HG03060 (cell line): ENCODE measurements at regions not wholly inside any gene's neighbourhood (a gene's known extent, or its start where the extent isn't known, plus 50 kb on each side); places are given as distances from the start of the nearest gene placed in this dataset.
"Not testable (repeated sequence)": the region's sequence is repeated elsewhere in the genome, so short reads cannot be mapped to it uniquely, and the experiment has no call there.

Experiments
- ATAC-seq: cut with Tn5 transposase; IDR thresholded peaks from one replicate; pipeline ENCODE4 v1.9.1; 2021; ENCODE audit warnings: low read depth, moderate number of reproducible peaks; ENCODE audit not compliant: unreplicated experiment

GRCh38 chr9:6160579-6160978 lies 55.0 kb upstream of the IL33 start:
- ATAC-seq: no peak

DNA sequence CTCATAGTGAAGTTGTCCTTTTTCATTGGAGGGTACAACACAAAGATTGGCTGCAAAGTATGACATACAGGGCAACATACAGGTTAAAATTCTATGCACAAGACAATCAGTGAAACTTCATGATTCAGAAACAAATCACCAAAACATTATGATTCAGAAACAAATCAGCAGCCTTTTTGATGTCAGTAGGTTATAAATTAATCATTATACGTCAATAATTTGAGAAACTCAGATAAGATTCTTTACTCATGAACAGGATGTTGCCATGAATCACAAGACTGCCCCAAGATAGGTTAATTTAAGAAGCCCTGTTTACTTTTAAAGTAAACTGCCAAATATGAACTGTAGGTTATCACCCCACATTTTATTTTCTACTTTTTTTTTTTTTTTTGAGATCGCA lies 62.2 kb upstream of the IL33 start:
- ATAC-seq: no peak

DNA sequence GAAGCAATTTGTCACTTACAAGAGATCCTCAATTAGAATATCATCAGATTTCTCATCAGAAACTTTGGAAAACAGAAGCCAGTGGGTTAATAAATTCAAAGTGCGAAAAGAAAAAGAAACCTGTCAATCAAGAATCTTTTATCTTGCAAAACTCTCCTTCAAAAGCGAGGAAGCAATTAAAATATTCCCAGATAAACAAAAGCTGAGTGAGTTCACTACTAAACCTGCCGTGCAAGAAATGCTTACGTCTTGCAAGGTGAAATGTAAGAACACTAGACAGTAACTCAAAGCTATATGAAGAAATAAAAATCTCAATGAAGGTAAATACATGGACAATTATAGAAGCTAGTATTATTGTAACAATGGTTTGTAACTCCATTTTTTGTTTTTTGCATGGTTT lies 62.8 kb upstream of the IL33 start:
- ATAC-seq: no peak

GRCh38 chr9:6150483-6150882 lies 65.1 kb upstream of the IL33 start:
- ATAC-seq: no peak

GRCh38 chr9:6149315-6149714 lies 66.3 kb upstream of the IL33 start:
- ATAC-seq: no peak

DNA sequence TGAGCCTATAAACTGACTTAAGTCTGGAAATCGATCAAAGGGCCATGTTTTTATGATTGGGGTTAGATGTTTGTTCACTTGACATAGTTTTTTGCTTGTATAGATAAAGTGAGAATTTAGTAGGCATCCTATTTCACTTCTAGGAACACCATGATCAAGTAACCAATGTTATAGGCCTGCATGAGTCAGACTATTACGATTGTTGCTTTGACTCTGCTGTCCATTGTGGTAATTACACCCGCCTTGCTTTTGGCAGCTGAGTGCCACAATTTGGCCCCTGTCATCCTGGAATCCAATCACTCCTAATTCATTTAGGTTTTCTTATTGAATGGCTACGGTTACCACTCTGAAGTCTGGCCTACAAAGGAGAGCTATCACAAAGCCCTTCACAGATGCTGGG lies 67.8 kb upstream of the IL33 start:
- ATAC-seq: no peak

DNA sequence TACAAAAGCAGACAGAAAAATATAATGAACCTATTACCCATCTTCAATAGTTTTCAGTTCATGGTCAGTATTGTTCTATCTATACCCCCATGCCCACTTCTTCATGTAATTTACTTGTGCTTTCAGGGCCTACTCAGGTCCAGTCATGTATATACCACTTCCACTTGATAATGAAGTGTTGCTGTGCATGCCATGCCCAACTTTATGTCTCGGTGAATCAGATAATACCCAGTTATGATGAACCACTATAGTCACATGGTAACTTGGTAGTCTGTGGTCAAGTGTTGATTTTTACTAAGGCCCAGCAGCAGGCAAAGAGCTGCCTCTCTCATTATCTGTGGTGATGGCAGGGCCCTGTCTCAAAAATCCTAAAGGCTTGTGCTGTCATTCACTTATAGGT lies 70.7 kb upstream of the IL33 start:
- ATAC-seq: no peak

DNA sequence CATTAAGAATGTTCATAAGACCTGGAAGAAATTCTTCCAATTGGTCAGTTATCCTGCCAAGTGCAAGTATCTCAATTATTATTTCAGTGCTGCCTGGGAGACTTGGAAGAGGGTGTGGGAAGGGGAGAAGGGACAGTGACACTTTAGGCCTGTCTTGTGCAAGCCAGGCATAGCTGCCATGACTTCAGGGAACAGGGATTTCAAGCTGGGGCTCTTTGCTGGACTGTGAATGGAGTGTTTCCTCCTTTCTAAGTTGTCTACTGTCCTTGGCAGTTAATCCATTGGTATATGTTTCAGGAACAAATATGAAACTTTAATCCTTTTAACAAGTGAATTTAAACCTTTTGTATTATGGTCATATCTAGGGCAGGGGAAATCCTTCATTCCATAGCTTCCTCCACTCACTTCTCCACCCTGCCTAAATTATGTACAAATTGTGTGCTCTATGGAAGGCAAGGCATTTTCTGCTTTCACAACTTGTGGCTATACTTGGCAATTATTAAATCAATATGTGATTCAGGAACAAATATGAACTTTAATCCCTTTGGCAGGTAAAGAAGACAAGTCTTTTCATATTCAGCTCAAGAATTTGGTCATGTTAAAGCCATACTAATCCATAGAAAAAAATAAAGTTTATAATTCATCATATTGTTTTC lies 72.7 kb upstream of the IL33 start:
- no peak for ATAC-seq

DNA sequence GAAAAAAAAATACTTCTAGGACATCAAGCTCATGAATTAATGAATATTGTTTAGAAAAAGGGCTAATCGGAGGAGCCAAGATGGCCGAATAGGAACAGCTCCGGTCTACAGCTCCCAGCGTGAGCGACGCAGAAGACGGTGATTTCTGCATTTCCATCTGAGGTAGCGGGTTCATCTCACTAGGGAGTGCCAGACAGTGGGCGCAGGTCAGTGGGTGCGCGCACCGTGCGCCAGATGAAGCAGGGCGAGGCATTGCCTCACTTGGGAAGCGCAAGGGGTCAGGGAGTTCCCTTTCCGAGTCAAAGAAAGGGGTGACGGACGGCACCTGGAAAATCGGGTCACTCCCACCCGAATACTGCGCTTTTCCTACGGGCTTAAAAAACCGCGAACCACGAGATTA lies 79.8 kb upstream of the IL33 start:
- ATAC-seq: not testable (repeated sequence)

DNA sequence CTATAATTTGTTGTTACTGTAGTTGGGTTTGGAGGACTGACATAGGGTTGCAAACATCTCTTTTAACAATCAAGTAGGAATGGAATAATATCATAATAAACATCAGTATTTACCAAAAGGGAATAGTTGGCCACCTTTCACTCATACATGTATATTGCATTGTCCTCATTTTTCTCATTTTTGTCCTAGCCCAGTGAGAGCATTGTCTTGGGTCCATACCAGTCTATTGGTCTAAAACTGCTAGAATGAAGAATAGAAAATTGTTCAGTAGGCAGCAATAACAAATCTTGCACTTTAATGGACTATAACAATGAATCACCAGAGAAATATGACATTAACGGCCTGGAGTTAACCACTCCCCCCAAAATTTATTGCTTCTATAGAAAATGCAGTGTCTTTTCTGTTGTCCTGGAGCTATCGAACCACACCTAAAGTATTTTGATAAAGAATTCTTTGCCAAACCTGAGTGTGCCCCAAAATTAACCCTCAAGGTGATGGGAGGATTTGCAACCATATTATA lies 80.9 kb upstream of the IL33 start:
- ATAC-seq: no peak

DNA sequence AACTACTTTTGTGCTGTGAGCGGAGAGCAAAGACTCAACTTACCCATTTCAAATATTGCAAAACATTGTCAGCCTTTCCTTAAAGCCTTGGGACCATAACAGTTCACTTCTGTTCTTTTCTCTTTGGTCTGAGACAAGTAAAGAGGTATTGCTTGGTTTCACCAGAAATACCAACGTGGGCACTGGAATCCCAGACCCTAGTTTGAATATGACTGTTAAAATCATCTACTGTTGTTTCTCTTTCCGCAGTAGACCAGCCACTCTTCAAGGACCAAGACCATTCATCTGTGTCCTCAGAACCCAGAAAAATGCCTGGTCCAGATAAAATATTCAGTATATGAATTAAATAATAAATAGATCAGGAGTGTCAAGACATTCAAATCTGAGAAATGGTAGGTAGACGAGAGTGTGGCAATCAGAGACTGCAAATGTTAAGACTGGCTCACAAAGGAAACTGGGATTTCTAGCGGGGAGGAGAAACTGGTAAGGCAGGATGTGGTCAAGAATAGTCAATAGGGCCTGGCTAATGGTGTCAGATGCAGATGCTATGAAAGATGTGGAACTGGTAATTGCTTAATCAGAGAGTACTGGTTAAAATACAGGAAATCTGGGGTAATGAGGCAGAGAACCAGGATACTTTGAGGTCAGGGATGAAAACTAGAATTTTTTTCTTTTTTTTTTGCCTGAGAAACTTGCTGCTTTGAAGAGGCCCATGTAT lies 82.1 kb upstream of the IL33 start:
- ATAC-seq: peak; percentile 77

- no peak for ATAC-seq
Observed at GRCh38 chr9:6132650-6133049, 83.0 kb upstream of the IL33 start.

- ATAC-seq: no peak
Observed at GRCh38 chr9:6128030-6128429, 87.6 kb upstream of the IL33 start.

GRCh38 chr9:6126377-6126776 lies 89.2 kb upstream of the IL33 start:
- no peak for ATAC-seq

GRCh38 chr9:6123416-6123815 lies 92.2 kb upstream of the IL33 start:
- no peak for ATAC-seq

DNA sequence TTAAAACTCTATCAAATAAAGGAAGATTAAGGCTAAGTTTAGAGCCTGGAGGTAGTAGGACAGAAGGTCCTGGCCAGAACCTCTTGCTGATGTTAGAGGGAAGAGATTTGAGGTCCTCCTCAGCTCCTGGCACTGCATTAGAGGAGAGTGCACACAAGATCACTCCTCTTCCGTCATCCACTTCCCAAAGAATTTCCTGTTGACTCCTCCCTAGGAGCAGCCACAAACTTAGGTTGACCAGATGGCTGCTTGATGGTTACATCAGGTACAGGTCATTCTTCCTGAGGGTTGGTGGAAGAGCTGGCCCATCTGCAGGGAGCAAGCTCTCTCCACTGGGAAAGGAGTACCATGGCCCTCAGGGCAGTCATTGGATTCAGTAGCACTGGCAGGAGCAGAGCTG lies 93.9 kb upstream of the IL33 start:
- no peak for ATAC-seq

DNA sequence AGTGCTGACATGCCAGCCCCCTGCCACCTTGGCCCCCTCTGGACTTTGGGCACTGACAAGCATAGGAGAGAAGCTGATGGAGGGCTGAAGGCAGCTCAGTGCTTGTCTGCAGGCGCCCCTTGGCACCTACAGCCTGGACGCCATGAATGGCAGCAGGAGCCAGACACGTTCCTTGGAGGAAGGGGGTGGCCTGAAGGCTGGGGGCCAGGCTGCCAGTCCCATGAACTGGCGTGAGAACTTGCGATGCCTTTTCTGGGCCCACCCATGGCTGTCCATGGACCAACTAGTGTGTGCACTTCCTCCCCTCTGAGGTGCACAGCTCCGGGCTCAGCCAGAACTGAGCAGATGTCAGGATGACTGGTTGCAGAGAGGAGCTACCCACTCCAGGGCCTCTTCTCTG lies 99.0 kb upstream of the RANBP6 start:
- no peak for ATAC-seq

GRCh38 chr9:6113819-6114218 lies 98.4 kb upstream of the RANBP6 start:
- ATAC-seq: no peak

DNA sequence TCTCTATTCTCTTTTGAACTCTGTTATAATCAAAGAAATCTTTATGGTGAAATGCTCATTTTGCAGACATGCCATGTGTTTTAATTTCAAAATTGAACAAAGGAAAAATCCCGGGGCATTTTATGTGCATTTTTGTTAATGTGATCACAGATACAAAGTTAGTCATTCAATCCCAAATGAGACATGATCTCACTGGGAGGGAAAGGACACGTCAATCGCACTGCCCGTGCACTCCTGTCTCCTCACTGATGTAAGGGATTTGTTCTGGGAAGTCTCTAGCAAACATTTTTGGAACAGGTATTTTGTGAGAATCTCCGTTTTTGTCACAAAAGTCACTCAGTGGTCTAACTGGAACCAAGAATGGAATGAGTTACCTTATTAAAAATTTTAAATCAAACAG lies 97.9 kb upstream of the RANBP6 start:
- no peak for ATAC-seq

- no peak for ATAC-seq
Observed at GRCh38 chr9:6109986-6110385, 94.6 kb upstream of the RANBP6 start.

DNA sequence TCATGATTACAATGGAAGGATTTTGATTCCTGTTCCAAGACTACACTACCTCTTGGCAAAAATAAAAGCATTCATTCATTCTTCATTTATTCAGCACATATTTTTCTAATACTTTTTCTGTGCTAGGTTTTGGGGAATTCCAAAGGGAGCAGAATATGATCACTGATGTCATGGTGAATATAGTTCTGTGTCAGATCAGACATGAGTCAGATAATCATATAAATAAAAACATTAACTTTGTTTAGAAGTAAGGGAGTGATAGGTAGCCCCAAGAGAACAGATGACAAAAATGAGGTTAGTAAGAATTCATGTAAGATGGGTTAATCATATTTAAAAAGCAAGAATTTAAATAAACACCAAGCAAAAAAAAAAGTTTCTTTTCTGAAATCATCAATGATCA lies 94.1 kb upstream of the RANBP6 start:
- no peak for ATAC-seq

DNA sequence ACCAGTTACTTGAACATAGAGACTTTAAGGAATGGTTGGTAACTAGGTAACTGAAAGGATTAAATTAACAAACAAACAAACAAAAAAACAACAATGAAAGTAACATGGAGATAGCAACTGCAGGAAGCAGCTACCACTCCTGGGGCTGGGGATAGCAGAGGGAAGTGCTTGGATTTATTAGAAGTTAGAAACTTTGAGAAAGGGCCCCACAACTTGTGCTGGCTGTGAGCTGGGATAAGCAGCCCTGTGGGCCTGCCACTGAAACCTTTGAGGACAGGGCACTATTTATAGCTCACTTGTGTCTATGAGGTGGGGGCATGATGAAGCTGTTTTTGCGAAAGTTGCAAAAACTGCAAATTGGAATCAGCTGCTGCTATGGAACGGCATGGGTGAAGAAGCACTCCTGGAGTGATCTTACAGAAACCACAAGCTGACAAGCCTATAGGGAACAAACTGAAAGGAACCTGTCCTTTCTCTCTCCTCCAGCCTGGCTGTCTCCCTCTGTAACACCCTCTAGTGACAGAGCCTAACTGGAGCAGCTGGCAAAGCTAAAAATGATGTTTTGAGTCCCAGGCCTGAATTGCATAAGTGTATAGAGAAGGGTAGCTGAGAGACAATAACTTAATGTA lies 91.4 kb upstream of the RANBP6 start:
- peak; percentile 56 for ATAC-seq
